GM18502 (cell line): ENCODE measurements at regions not wholly inside any gene's neighbourhood (a gene's known extent, or its start where the extent isn't known, plus 50 kb on each side); places are given as distances from the start of the nearest gene placed in this dataset.

Source experiments
- ATAC-seq: cut with Tn5 transposase; IDR thresholded peaks from one replicate; pipeline ENCODE4 v1.9.1; 2021; ENCODE audit warnings: mild to moderate bottlenecking; ENCODE audit not compliant: unreplicated experiment, poor library complexity

DNA sequence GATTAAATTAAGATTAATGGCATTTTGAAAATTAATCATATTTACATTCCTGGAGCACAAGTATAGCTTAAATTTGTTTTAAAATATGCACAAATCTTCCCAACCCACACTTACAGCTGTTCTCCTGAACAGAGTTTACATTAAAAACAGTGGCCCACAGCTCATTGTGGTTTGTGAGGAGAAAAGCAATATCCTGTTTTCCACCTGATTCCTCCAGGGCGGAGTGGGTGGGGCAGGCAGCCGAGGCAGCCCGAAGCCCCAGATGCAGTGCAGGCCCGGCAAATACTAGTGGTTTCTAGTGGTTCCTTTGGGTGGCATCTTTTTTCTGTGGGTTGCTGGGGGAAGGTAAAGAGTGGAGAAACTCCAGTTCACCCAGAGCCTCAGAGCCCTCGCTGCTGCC lies 280.8 kb downstream of the ARHGAP12 start:
- ATAC-seq: no peak

DNA sequence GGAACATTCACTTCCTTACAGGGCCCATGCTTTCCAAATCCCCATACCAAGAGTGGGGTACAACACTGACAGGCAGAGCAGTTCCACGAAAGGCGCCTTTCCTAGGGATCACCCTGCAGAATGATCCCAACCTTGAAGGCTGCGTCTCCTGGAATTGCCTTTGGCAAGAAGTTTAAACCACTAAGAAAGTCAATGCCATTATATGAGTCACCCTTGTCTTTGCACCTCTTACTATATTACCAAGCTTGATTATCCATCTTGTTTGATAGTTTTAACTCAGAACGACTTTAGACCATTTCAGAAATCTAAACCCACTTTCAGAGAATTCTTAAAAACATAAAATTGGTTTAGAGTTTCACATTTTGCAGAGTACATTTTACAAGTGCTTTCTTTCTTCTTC lies 282.1 kb downstream of the ARHGAP12 start:
- no peak for ATAC-seq

- ATAC-seq: no peak
Observed at GRCh38 chr10:31645786-31646185, 282.8 kb downstream of the ARHGAP12 start.

- ATAC-seq: no peak
Observed at GRCh38 chr10:31644931-31645633, 283.5 kb downstream of the ARHGAP12 start.

DNA sequence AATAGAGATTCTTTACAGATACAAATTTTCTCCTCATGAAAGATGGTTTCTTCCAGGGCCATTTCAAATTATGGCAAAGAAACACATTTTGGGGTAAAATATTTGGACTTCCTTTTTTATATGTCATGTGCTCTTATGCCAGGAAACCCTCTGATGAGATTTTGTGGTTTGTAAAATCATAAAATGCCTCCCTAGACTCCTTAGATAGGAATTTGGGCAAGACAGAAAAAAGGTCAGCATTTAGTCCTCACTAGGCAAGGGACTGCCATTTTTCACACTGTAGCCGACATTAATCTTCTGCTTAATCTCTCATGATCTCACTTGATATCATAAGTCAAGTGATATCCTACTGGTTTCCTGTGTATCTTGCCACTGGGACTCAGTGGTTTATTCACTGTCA lies 286.4 kb downstream of the ARHGAP12 start:
- ATAC-seq: no peak

GRCh38 chr10:31635415-31636065 lies 293.1 kb downstream of the ARHGAP12 start:
- ATAC-seq: no peak

- no peak for ATAC-seq
Observed at GRCh38 chr10:31635009-31635408, 293.6 kb downstream of the ARHGAP12 start.

GRCh38 chr10:31630861-31631567 lies 297.6 kb downstream of the ARHGAP12 start:
- ATAC-seq: no peak

GRCh38 chr10:31625566-31625965 lies 303.1 kb downstream of the ARHGAP12 start:
- ATAC-seq: no peak

GRCh38 chr10:31624611-31625010 lies 304.0 kb downstream of the ARHGAP12 start:
- no peak for ATAC-seq

DNA sequence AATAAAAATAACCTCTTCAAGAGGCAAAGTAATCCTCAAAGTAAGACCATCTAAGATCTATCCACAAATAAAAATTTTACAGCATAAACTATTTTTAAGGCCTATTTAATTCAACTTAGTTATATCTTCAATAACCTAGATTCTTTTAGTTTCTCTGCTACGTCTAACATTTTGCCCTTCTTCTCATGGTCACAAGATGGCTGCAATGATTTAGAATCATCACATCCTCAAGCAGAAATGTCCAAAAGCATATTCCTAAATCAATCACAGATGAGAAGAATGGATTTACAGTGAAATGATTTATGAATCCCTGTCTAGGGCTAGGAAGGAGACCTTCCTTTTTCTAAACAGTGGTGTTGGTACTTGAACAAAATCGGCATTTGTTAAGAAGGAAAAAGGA lies 304.7 kb downstream of the ARHGAP12 start:
- no peak for ATAC-seq

DNA sequence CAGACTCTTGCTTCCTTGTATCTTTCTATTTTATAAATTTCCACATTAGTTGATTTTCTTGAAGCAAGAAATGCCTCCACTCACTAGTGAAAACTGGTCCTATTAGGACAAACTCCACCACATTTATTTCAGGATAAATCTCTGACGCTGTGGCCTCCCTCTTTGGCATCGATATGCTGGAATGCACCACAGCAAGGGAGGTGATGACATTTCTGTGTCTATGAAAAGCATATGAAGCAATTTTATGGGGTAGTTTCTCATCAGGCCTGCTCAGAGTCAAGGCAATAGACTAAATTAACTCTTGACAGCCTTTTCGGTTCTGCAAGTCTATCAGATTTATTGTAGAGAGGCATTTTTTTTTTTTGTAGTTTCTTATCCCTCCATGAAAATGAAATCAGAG lies 304.4 kb downstream of the ZEB1 start:
- no peak for ATAC-seq

DNA sequence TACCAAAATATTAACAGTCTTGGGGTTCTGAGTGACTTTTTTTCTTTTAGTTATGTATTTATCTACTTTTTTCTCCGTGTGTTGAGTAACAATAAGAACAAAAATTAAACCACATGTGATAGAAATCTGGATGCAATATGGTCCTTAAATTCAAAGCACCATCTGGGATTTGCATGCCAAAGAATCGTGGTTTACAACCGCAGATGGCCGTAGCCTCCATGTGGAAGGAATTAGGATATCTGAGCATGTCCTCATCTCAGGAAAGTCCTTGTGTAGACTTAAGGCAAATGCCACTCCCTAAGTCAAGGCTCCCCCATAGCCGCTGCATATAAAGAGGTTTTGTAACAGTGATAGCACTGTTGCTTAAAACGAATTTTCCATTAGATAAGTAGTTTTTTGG lies 304.0 kb downstream of the ZEB1 start:
- ATAC-seq: no peak

- ATAC-seq: no peak
Observed at GRCh38 chr10:31621733-31622132, 302.7 kb downstream of the ZEB1 start.

GRCh38 chr10:31620226-31621151 lies 301.5 kb downstream of the ZEB1 start:
- no peak for ATAC-seq

GRCh38 chr10:31619531-31620061 lies 300.6 kb downstream of the ZEB1 start:
- ATAC-seq: no peak

GRCh38 chr10:31618541-31619291 lies 299.7 kb downstream of the ZEB1 start:
- no peak for ATAC-seq

- ATAC-seq: no peak
Observed at GRCh38 chr10:31617757-31618156, 298.7 kb downstream of the ZEB1 start.

- no peak for ATAC-seq
Observed at GRCh38 chr10:31617133-31617532, 298.1 kb downstream of the ZEB1 start.

DNA sequence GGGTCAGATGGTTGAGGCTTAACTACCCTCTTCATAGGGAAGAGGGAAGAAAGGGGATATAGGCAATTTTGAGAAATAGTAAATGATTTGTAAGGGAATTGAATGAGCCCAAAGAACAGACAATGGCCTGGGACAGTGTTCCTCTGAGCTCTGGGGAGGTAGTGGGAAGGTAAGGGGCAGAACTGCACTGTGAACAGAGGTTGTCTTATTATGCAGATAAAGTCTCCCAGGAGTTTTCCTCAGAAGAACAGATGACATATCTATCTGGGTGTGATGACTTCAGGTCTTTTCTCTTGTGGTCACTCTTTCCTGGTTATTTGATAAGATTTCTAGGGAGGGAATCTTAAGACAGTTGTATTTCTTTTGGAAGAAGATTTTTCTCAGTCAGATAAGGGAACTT lies 296.1 kb downstream of the ZEB1 start:
- no peak for ATAC-seq
